KMS-11 (cell line): ENCODE measurements at regions not wholly inside any gene's neighbourhood (a gene's known extent, or its start where the extent isn't known, plus 50 kb on each side); places are given as distances from the start of the nearest gene placed in this dataset.

Experiments
- H2AFZ ChIP-seq: fragments of 200-600 bp; sonication (generic); 2 replicates; pipeline ENCODE4 v1.6.1; 2016; ENCODE audit warnings: antibody characterized with exemption, mixed run types, low read depth
- H3K27ac ChIP-seq: fragments of 200-600 bp; sonication (generic); 2 replicates; pipeline ENCODE4 v1.6.1; 2016; ENCODE audit warnings: mild to moderate bottlenecking, mixed run types
- H3K27me3 ChIP-seq: fragments of 200-600 bp; sonication (generic); 2 replicates; pipeline ENCODE4 v1.6.1; 2017; ENCODE audit warnings: mild to moderate bottlenecking, low read depth, mixed run types, moderate library complexity; ENCODE audit not compliant: insufficient read depth
- H3K36me3 ChIP-seq: fragments of 200-600 bp; sonication (generic); 2 replicates; pipeline ENCODE4 v1.6.1; 2017; ENCODE audit warnings: mild to moderate bottlenecking, mixed run types; ENCODE audit not compliant: insufficient read depth
- H3K4me1 ChIP-seq: fragments of 200-600 bp; sonication (generic); 2 replicates; pipeline ENCODE4 v1.6.1; 2016; ENCODE audit warnings: mild to moderate bottlenecking, low read depth, mixed run types; ENCODE audit not compliant: poor library complexity, severe bottlenecking
- H3K4me2 ChIP-seq: fragments of 200-600 bp; sonication (generic); 2 replicates; pipeline ENCODE4 v1.7.0; 2016; ENCODE audit warnings: mild to moderate bottlenecking, mixed run types
- H3K4me3 ChIP-seq: fragments of 200-600 bp; sonication (generic); IDR thresholded peaks from 2 replicates; pipeline ENCODE4 v1.6.1; 2017; ENCODE audit warnings: low read depth, low read length, mixed read lengths; ENCODE audit not compliant: insufficient read depth
- H3K79me2 ChIP-seq: fragments of 200-600 bp; sonication (generic); 2 replicates; pipeline ENCODE4 v1.6.1; 2016; ENCODE audit warnings: low read depth, mixed run types; ENCODE audit not compliant: insufficient read depth
- H3K9ac ChIP-seq: fragments of 200-600 bp; sonication (generic); 2 replicates; pipeline ENCODE4 v1.6.1; 2016; ENCODE audit warnings: mild to moderate bottlenecking, mixed run types
- H4K20me1 ChIP-seq: fragments of 200-600 bp; sonication (generic); 2 replicates; pipeline ENCODE4 v1.6.1; 2016; ENCODE audit warnings: mild to moderate bottlenecking, mixed run types; ENCODE audit not compliant: insufficient read depth
- TF ChIP-seq, protein P1 (sequence below): fragments of 200-600 bp; sonication (generic); conservative IDR thresholded peaks from 2 replicates; pipeline ENCODE4 v1.6.1; 2017; ENCODE audit warnings: low read depth, mild to moderate bottlenecking, antibody characterized with exemption, low read length, moderate library complexity, mixed read lengths

GRCh38 chr13:48842316-48842715 lies 133.4 kb upstream of the FNDC3A start:
- Histone ChIP-seq H3K4me2 (no peak overlapping the region), H3K4me1 (no peaks in the 10 kb centered on the region), H3K79me2 (no peaks in the 10 kb centered on the region), H2AFZ (no peak overlapping the region), H3K4me3 (no peak overlapping the region), H3K9ac (no peak overlapping the region), H3K27me3 (no peaks in the 10 kb centered on the region), H3K27ac (no peak overlapping the region), H3K36me3 (no peaks in the 10 kb centered on the region), H4K20me1 (no peaks in the 10 kb centered on the region)
- TF ChIP-seq, protein P1, sequence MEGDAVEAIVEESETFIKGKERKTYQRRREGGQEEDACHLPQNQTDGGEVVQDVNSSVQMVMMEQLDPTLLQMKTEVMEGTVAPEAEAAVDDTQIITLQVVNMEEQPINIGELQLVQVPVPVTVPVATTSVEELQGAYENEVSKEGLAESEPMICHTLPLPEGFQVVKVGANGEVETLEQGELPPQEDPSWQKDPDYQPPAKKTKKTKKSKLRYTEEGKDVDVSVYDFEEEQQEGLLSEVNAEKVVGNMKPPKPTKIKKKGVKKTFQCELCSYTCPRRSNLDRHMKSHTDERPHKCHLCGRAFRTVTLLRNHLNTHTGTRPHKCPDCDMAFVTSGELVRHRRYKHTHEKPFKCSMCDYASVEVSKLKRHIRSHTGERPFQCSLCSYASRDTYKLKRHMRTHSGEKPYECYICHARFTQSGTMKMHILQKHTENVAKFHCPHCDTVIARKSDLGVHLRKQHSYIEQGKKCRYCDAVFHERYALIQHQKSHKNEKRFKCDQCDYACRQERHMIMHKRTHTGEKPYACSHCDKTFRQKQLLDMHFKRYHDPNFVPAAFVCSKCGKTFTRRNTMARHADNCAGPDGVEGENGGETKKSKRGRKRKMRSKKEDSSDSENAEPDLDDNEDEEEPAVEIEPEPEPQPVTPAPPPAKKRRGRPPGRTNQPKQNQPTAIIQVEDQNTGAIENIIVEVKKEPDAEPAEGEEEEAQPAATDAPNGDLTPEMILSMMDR: no peak

- H3K4me2 ChIP-seq: no peak overlapping the region
- no peaks in the 10 kb centered on the region for H3K36me3 ChIP-seq
- no peaks in the 10 kb centered on the region for H3K4me1 ChIP-seq
- H3K9ac ChIP-seq: no peak overlapping the region
- no peaks in the 10 kb centered on the region for H3K79me2 ChIP-seq
- TF ChIP-seq, protein P1: no peak
- no peak overlapping the region for H2AFZ ChIP-seq
- H3K27ac ChIP-seq: no peak overlapping the region
- no peaks in the 10 kb centered on the region for H4K20me1 ChIP-seq
- no peaks in the 10 kb centered on the region for H3K27me3 ChIP-seq
- no peak overlapping the region for H3K4me3 ChIP-seq
These were observed 131.9 kb upstream of the FNDC3A start for GRCh38 chr13:48843630-48844380.

- no peaks in the 10 kb centered on the region for H3K4me1 ChIP-seq
- H3K4me2 ChIP-seq: no peak overlapping the region
- H2AFZ ChIP-seq: no peak overlapping the region
- no peak overlapping the region for H3K9ac ChIP-seq
- TF ChIP-seq, protein P1: no peak
- H3K79me2 ChIP-seq: no peaks in the 10 kb centered on the region
- no peaks in the 10 kb centered on the region for H3K27me3 ChIP-seq
- no peak overlapping the region for H3K27ac ChIP-seq
- H4K20me1 ChIP-seq: no peaks in the 10 kb centered on the region
- H3K36me3 ChIP-seq: no peaks in the 10 kb centered on the region
- H3K4me3 ChIP-seq: no peak overlapping the region
These were observed 131.0 kb upstream of the FNDC3A start for GRCh38 chr13:48844676-48845075.

DNA sequence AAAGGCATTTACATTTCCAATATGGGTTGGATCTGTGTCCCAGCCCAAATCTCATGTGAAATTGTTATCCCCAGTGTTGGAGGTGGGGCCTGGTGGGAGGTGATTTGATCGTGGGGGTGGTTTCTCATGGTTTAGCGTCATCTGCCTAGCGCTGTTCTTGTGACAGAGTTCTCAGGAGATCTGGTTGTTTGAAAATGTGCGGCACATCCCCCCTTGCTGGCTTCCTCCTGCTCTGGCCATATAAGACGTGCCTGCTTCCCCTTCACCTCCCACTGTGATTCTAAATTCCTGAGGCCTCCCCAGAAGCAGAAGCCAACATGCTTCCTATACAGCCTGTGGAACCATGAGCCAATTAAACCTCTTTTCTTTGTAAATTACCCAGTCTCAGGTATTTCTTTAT lies 126.2 kb upstream of the FNDC3A start:
- H3K4me1 ChIP-seq: no peaks in the 10 kb centered on the region
- H3K27me3 ChIP-seq: no peaks in the 10 kb centered on the region
- no peak overlapping the region for H2AFZ ChIP-seq
- no peaks in the 10 kb centered on the region for H3K36me3 ChIP-seq
- H3K4me2 ChIP-seq: no peak overlapping the region
- TF ChIP-seq, protein P1: no peak
- no peak overlapping the region for H3K9ac ChIP-seq
- no peak overlapping the region for H3K4me3 ChIP-seq
- no peak overlapping the region for H3K27ac ChIP-seq
- no peaks in the 10 kb centered on the region for H3K79me2 ChIP-seq
- no peaks in the 10 kb centered on the region for H4K20me1 ChIP-seq
